ENCODE measurements at regions not wholly inside any gene's neighbourhood (a gene's known extent, or its start where the extent isn't known, plus 50 kb on each side); places are given as distances from the start of the nearest gene placed in this dataset.
A peak's percentile ranks its signal among the peaks of the same experiment; 100 is the strongest.

DNA sequence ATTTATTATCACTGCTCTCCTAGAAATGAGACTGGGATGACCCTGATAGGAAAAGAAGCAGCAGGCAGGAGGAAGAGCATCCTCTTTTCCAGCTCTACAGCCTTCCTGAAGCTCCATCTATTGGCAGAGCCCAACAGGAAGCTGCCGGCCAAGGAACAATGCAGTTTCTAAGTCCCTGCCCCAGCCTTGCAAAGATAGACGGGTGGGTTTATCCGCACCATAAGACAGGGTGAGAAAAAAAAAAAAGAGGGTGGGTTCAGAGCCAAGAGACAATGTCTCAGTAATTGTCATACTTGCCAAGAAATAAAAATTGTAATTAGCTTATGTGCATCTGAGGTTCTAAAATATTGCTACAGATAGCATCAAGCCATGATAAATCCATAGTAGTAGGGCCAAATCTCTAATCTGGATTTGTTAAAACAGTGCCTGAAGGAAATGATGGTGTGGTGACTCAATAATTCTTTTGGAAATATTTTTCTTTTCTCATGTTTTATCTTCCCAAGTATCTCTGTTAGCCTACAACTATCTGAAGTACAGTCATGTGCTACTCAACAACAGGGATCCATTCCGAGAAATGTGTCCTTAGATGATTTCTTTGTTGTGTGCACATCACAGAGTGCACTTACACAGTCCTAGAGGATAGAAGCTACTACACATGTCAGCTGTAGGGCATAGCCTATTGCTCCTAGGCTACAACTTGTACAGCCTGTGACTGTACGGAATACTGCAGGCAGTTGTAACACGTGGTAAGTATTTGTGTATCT is 242.9 kb upstream of the CXCL12 start:
- no peak for DNase-seq

- DNase-seq, result no peak
Observed at GRCh38 chr10:44628921-44629320, 244.0 kb upstream of the CXCL12 start.

DNA sequence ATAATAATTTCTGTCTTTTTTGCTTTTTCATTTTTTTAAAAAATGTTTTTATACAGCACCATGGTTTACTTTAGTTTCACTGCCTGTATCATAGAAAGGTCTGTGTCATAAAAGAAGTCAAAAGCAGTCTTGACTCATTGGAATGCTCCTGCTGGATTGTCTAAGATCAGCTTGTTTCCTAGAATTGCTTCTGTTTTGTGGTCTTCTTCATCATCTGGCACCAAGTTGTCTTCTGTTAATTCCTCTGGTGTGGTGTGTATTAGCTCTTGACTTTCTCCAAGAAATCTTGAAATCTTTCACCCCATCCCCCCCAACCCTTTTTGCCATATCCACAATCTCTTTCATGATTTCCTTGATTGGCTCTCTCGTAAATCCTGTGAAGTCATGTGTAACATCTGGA is 250.3 kb upstream of the CXCL12 start:
- no peak for DNase-seq

DNA sequence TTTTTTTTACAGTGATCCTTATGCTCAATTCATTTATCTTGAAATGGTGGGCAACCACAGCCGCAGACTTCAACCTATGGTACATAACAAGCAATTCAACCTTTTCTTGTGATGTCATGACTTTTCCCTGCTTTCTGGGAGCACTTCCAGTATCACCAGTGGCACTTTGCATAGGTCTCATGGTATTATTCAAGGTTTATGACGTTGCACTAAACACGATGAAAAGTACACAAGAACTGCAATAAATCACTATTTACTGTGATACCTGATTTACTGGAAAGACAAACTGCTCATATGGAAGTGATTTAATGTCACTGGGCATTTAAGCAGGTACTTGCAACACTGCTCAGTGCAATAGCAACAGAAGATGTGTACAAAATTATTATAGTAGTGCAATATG is 251.7 kb upstream of the CXCL12 start:
- DNase-seq, result no peak

- no peak for DNase-seq
Observed at GRCh38 chr10:44640429-44640828, 255.5 kb upstream of the CXCL12 start.

DNA sequence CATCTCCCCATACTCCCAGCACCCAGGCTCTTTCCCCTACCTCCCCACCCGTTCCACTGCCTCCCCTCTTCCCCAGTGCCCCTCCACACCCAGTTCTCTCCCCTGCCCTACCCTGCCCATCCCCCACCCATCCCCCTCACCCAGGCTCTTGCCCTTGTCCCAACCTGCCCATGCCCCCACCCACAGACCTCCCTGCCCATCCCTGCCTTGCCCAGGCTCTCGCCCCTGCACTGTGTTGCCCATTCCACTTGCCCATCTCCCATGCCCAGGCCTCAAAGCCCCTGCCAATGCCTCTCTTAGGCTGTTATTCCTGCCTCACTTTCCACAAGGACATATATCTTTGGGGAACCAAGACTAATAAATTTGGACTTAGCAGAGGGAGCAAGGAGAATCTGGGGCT is 262.6 kb upstream of the CXCL12 start:
- no peak for DNase-seq

- DNase-seq, result no peak
Observed at GRCh38 chr10:44647877-44648542, 263.1 kb upstream of the CXCL12 start.

GRCh38 chr10:44650691-44651661 is 260.2 kb upstream of the TMEM72 start:
- DNase-seq, result peak; percentile 29

DNA sequence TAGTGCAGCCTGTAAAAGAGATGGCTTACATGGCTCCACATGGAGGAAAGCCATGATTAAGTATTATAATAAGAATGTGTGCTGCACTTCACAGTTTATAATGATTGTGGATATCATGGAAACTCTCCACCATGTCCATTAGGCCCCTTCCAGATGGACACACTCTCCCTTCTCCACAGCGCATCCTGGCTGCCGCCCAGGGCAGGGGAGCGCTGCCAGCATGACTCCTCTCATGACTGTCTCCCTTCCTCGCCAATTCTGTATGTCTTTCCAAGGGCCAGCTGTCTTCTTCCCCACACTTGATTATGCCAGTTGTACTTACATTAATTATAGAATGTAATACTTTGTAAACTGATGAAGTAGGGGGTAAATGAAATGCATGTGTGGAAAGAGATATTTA is 259.3 kb upstream of the TMEM72 start:
- DNase-seq, result no peak

GRCh38 chr10:44659320-44659719 is 251.8 kb upstream of the TMEM72 start:
- no peak for DNase-seq

- no peak for DNase-seq
Observed at GRCh38 chr10:44660271-44660670, 250.9 kb upstream of the TMEM72 start.

DNA sequence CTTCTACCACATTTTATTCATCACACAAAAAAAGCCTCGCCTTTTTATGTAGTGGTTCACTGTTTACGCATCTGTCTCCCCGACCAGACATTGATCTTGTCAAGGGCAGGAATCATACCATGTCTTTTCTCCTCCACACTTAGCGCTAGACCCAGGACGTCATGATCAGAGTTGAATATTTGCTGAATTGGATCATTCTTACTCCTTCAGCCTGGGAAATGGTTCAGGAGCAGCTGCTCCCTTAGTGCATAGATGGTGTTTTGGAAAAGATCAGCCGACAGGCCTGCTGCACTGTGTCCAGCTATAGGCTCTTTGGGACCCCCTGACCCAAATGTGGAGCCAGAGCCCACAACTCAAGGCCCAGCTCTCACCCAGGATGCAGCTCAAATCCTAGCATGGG is 249.1 kb upstream of the TMEM72 start:
- DNase-seq, result no peak

DNA sequence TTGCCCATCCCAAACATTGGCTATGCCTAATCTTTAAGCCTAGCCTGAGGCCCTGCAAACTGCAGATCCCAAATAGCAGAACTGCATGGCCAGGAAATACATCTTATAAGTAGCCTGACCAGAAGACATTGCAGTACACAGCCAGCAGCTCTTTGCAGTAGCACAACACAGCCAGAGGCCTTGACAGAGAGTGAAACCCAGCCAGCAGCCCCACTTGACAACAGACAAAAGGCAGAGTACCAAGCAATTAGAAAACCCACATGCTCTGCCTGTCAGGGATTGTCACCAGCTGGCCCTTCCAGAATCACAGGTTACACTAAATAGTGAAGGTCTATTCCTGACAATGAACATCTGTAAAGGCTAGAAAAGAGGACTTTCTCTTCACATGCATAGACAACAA is 242.8 kb upstream of the TMEM72 start:
- DNase-seq, result no peak

DNA sequence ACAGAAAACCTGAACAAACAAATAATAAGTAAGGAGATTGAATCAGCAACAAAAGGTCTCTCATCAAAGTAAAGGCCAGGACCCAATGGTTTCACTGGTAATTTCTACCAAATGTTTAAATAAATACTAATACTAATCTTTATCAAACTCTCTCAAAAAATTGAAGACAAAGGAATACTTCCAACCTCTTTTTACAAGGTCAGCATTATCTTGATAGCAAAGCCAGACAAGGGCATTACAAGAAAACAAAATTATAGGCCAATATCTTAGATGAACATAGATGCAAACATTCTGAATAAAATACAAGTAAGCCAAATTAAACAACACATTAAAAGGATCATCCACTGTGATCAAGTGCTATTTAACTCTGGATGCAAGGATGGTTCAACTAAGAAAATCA is 239.8 kb upstream of the TMEM72 start:
- no peak for DNase-seq

DNA sequence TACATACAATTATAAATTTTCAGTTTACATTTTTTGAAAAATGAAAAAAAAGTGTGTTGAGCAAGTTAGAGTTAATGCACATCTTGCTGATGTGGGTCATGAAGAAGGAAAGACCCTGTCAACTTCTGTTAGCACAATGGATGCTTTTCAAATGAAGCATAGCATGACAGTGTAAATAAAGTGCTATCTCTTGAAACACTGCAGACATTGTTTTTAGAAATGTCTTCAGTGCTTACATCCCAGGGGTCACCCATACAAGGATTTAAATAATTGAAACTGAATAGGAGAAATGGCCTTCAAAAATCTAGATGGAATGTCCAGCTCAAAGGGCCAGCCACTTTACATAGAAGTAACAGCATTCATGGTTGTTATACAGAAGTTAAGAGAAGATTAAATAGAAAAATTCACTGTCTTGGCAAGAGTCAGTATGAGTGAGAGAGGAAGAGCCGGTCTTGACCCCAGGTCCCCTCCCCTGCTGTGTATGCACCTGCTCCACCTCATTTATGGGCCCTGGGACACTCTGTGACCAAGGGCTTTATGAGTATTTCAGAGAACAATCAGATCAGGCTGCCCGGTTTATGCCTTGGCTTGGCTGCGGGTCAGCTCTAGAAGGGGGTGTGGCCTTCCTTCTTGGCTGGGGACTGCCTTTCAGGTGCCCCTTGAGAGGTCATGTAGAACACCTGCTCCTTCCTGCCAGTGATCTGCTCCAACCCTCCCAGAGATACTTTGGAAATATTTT is 237.7 kb upstream of the TMEM72 start:
- DNase-seq, result no peak

DNA sequence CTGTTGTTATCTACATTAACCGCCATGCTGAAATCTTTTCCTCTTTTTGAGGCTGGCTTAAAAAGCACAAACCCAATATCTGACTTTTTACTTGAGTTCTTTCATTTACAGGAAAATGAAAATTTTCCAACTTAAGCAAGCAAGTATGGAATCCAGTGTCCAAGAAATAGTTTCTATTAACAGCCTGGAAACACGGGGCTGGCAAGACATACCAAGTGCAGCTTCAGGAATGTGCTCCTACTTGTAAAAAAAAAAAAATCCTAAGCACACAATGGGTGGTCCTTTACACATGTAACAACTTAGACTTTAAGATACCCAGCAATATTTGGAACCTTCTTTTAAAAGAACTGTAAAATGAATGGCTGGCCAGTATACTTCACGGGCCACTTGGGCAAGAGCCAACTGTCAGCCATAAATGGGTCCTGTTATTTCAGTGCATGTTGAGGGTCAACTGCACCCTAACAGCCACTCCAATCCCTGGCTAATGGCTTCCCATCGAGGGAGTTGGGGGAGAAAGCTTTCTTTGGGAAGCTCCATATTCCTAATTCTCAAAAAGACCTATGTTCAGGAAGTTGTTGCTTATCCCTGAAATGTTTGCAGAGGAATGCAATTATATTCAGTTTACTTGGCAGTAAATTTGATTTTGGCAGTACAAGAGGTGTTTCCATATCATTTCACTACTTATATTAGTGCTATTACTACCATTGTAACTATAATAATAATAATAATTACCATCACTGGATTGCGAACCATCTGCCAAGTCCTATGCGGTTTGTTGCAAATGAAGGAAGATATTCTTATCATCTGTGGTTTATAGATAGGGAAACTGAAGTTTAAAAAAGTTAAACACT is 236.4 kb upstream of the TMEM72 start:
- DNase-seq, result no peak

GRCh38 chr10:44675387-44675874 is 235.7 kb upstream of the TMEM72 start:
- no peak for DNase-seq

DNA sequence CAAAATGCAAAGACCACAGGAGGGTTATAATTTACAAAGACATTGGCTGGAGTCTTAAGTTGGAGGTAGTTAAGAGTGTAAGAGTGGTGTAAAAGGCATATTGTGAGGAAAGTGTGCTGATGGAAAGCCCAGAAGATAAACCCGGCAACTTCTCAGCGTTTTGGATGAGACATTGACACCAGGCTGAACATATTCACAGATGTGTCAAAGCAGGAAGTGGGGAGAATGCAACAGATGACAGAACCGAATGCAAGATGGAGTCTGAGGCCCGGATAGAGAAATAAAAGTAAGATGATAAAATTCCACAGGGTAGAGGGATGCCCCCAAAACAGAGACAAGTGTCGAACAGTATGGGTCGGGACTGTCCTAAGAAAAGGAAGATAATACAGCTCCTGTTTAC is 230.4 kb upstream of the TMEM72 start:
- DNase-seq, result no peak

DNA sequence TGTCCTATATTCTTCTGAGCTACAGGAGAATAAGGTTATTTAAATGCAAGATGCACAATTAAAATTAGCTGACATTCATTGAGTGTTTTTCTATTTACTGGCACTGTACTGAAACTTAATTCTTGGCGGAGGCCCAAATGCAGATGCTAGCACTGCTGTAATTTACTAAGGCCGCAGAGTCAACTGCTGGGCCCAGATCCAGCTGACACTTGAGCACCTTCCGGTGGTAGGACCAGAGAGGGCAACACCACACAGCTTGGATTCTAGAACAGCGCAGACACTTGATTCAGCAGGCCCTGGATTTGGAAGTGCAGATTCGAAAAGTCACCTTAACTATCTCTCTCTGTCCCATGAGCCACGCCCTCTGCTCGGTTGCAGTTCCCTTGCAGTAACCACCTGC is 228.6 kb upstream of the TMEM72 start:
- no peak for DNase-seq

DNA sequence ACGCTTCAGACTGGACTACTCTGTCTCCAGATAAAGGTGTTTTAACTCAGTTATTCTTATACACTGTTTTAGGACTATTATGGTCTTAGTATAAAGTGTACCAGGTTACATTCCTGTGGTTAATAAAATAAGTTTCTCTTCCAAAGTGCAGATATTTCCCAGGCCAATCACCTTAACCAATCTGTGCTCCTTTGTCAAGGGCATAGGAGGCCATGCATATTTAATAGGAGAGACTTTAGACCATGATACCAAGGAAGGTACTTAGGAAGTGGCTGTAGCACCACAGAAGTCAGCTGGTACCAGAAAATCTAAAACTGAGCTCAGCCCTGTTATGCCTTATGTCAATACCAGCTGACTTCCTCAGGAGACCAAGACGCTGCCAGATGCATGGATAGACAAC is 226.5 kb upstream of the TMEM72 start:
- no peak for DNase-seq

DNA sequence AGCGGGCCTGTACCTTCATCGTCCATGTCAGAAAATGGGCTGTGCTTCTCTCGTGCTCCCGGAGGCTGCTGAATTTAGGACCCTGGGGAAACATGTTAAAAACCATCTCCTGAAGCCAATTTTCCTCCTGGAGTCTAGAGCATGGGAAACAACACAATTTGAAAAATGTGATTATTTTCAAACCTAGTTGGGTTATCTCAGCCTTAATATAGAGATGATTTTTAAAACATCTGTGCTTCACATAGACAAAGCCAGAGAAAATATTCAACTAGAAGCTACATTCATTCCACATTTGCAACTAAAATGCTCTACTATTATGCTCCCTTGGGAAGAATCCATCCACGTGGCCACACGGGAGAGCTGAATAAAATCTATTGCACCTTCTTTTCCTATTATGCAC is 225.9 kb upstream of the TMEM72 start:
- no peak for DNase-seq

DNA sequence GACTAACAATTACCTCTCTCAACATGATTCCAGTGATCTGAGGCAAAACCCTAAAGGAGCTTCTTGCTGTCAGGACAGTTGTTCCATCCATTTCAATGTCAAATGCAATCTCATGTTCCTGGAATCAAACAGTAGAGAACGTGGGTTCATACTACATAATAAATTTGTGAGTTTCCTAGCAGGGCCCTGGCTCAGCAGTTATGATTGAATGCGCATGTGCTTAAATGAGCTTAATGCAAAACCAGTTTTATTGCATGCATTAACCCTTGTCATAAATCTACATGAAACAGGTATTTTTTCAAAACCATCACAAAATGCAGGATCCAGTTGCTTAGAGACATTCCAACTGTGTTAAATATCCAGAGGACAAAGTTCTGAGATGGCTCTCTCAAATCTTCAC is 225.4 kb upstream of the TMEM72 start:
- no peak for DNase-seq

All from midbrain (tissue), 1 donor.